ENCODE measurements at regions not wholly inside any gene's neighbourhood (a gene's known extent, or its start where the extent isn't known, plus 50 kb on each side); places are given as distances from the start of the nearest gene placed in this dataset.

- ChIA-PET POLR2A (interaction anchor here (0.6 kb wide), 1 partner anchor 1440 kb away, joined by 4 read pairs; no protein-coding TSS in a partner anchor), CTCF (interaction anchor here (0.8 to 2.7 kb wide), 4 partner anchors 10 to 72 kb away, joined by 3 to 6 read pairs (median 3); no protein-coding TSS in a partner anchor)
- DNase-seq (ENCODE audit: extremely low spot score): no peak
- TF ChIP-seq CTCF (IDR thresholded peaks at IDR 0.05; ENCODE audit: control extremely low read depth, extremely low read depth, low read depth, missing control alignments): no peak
These were observed 345.7 kb downstream of the BMP4 start for GRCh38 chr14:53610947-53611346.

- ChIA-PET CTCF (interaction anchor here (0.9 to 1.9 kb wide), 5 partner anchors 10 to 37 kb away, joined by 3 to 8 read pairs (median 3); no protein-coding TSS in a partner anchor), POLR2A (no interaction called here)
- no peak for TF ChIP-seq CTCF (IDR thresholded peaks at IDR 0.05; ENCODE audit: control extremely low read depth, extremely low read depth, low read depth, missing control alignments)
- no peak for DNase-seq (ENCODE audit: extremely low spot score)
These were observed 347.6 kb downstream of the BMP4 start for GRCh38 chr14:53609009-53609408.

GRCh38 chr14:53608369-53608768, 348.3 kb downstream of the BMP4 start:
- no peak for TF ChIP-seq CTCF (IDR thresholded peaks at IDR 0.05; ENCODE audit: control extremely low read depth, extremely low read depth, low read depth, missing control alignments)
- POLR2A ChIA-PET: no interaction called here
- CTCF ChIA-PET: interaction anchor here (1.2 to 1.9 kb wide), 4 partner anchors 11 to 36 kb away, joined by 3 to 8 read pairs (median 4); no protein-coding TSS in a partner anchor
- DNase-seq (ENCODE audit: extremely low spot score): no peak

GRCh38 chr14:53606203-53606602, 350.4 kb downstream of the BMP4 start:
- CTCF ChIA-PET: interaction anchor here (0.8 to 2.7 kb wide), 4 partner anchors 9 to 67 kb away, joined by 3 to 9 read pairs (median 5); no protein-coding TSS in a partner anchor
- TF ChIP-seq CTCF (IDR thresholded peaks at IDR 0.05; ENCODE audit: control extremely low read depth, extremely low read depth, low read depth, missing control alignments): no peak
- POLR2A ChIA-PET: no interaction called here
- DNase-seq (ENCODE audit: extremely low spot score): no peak

GRCh38 chr14:53605562-53605961, 351.1 kb downstream of the BMP4 start:
- no peak for TF ChIP-seq CTCF (IDR thresholded peaks at IDR 0.05; ENCODE audit: control extremely low read depth, extremely low read depth, low read depth, missing control alignments)
- no peak for DNase-seq (ENCODE audit: extremely low spot score)
- ChIA-PET POLR2A (no interaction called here), CTCF (interaction anchor here (0.8 to 2.7 kb wide), 4 partner anchors 10 to 66 kb away, joined by 3 to 9 read pairs (median 5); no protein-coding TSS in a partner anchor)

GRCh38 chr14:53603994-53604393, 352.6 kb downstream of the BMP4 start:
- ChIA-PET CTCF (interaction anchor here (1.5 to 2.3 kb wide), 2 partner anchors 9 to 11 kb away, joined by 4 to 6 read pairs; no protein-coding TSS in a partner anchor), POLR2A (no interaction called here)
- no peak for TF ChIP-seq CTCF (IDR thresholded peaks at IDR 0.05; ENCODE audit: control extremely low read depth, extremely low read depth, low read depth, missing control alignments)
- no peak for DNase-seq (ENCODE audit: extremely low spot score)

Measured in GM10248 (cell line).